Stimulated activated CD4-positive, alpha-beta T cell treated with anti-CD3 and anti-CD28 coated beads, Interleukin-4, amount 100 ng/mL, for 48 hours (primary cell): ENCODE measurements at regions not wholly inside any gene's neighbourhood (a gene's known extent, or its start where the extent isn't known, plus 50 kb on each side); places are given as distances from the start of the nearest gene placed in this dataset.

Experiments used
- DNase-seq, 2 donors: peaks; one replicate each; pipeline ENCODE4 v3.0.0-alpha.2; 2020; ENCODE audit warnings: low read depth in 2 of 2

GRCh38 chr5:82702046-82702445, 375.1 kb downstream of the TMEM167A start:
- no peak for DNase-seq

- no peak for DNase-seq
Observed at GRCh38 chr5:82699737-82700136, 377.5 kb downstream of the TMEM167A start.

GRCh38 chr5:82698026-82698425, 379.2 kb downstream of the TMEM167A start:
- no peak for DNase-seq

- DNase-seq = no peak
Observed at GRCh38 chr5:82694711-82695285, 382.4 kb downstream of the TMEM167A start.

GRCh38 chr5:82692826-82693225, 384.4 kb downstream of the TMEM167A start:
- no peak for DNase-seq

- no peak for DNase-seq
Observed at GRCh38 chr5:82684659-82685058, 392.5 kb downstream of the TMEM167A start.

GRCh38 chr5:82684165-82684564, 393.0 kb downstream of the TMEM167A start:
- DNase-seq = no peak

GRCh38 chr5:82679660-82680059, 397.5 kb downstream of the TMEM167A start:
- DNase-seq = no peak

GRCh38 chr5:82676661-82677060, 398.5 kb upstream of the RPS23 start:
- DNase-seq = peak in 1 of 2 donors; percentile 7

- DNase-seq = no peak
Observed at GRCh38 chr5:82674671-82675070, 396.5 kb upstream of the RPS23 start.

GRCh38 chr5:82673057-82673809, 395.1 kb upstream of the RPS23 start:
- no peak for DNase-seq

- no peak for DNase-seq
Observed at GRCh38 chr5:82670692-82671091, 392.5 kb upstream of the RPS23 start.

- DNase-seq = no peak
Observed at GRCh38 chr5:82669720-82670119, 391.6 kb upstream of the RPS23 start.

GRCh38 chr5:82666312-82666711, 388.2 kb upstream of the RPS23 start:
- no peak for DNase-seq

GRCh38 chr5:82664732-82665131, 386.6 kb upstream of the RPS23 start:
- no peak for DNase-seq

- DNase-seq = no peak
Observed at GRCh38 chr5:82663225-82663624, 385.1 kb upstream of the RPS23 start.

- DNase-seq = no peak
Observed at GRCh38 chr5:82662340-82662739, 384.2 kb upstream of the RPS23 start.

GRCh38 chr5:82661933-82662332, 383.8 kb upstream of the RPS23 start:
- no peak for DNase-seq

GRCh38 chr5:82661462-82661861, 383.3 kb upstream of the RPS23 start:
- DNase-seq = no peak

GRCh38 chr5:82659115-82659514, 381.0 kb upstream of the RPS23 start:
- DNase-seq = no peak

- no peak for DNase-seq
Observed at GRCh38 chr5:82657033-82657699, 379.0 kb upstream of the RPS23 start.

GRCh38 chr5:82656341-82656761, 378.2 kb upstream of the RPS23 start:
- DNase-seq = no peak

- DNase-seq = no peak
Observed at GRCh38 chr5:82655078-82655477, 376.9 kb upstream of the RPS23 start.
